ENCODE measurements at regions not wholly inside any gene's neighbourhood (a gene's known extent, or its start where the extent isn't known, plus 50 kb on each side); places are given as distances from the start of the nearest gene placed in this dataset.

DNA sequence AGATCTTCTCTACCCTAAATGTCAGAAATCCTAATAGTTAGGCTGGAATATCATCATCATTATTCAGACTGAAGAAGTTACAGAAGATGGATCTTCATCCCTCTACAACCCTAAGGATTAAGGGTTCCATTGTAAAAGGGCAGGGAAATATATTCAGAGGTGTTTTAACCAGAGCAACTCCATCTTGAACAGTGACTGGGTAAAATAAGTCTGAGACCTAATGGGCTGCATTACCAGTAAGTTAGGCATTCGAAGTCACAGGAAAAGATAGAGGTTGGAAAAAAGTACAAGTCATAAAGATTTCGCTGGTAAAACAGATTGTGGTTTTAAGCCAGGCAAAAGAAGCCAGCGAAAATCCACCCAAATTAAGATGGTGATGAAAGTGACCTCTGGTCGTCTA lies 968.7 kb downstream of the CNTNAP5 start:
- Mint-ChIP-seq H3K9me3 (no peaks in the 10 kb centered on the region), H3K36me3 (ENCODE audit: low read depth) (no peaks in the 10 kb centered on the region), H3K4me1 (no peaks in the 10 kb centered on the region), H3K27ac (no peak overlapping the region), H3K27me3 (ENCODE audit: low read depth) (no peaks in the 10 kb centered on the region), H3K4me3 (no peak overlapping the region)
- TF ChIP-seq, protein P1, sequence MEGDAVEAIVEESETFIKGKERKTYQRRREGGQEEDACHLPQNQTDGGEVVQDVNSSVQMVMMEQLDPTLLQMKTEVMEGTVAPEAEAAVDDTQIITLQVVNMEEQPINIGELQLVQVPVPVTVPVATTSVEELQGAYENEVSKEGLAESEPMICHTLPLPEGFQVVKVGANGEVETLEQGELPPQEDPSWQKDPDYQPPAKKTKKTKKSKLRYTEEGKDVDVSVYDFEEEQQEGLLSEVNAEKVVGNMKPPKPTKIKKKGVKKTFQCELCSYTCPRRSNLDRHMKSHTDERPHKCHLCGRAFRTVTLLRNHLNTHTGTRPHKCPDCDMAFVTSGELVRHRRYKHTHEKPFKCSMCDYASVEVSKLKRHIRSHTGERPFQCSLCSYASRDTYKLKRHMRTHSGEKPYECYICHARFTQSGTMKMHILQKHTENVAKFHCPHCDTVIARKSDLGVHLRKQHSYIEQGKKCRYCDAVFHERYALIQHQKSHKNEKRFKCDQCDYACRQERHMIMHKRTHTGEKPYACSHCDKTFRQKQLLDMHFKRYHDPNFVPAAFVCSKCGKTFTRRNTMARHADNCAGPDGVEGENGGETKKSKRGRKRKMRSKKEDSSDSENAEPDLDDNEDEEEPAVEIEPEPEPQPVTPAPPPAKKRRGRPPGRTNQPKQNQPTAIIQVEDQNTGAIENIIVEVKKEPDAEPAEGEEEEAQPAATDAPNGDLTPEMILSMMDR (IDR thresholded peaks at IDR 0.05; ENCODE audit: unreplicated experiment in 3 of 3) = no peak

GRCh38 chr2:124995185-124995912 lies 970.3 kb downstream of the CNTNAP5 start:
- H3K27me3 Mint-ChIP-seq (ENCODE audit: low read depth) = no peaks in the 10 kb centered on the region
- no peaks in the 10 kb centered on the region for H3K36me3 Mint-ChIP-seq (ENCODE audit: low read depth)
- TF ChIP-seq, protein P1 (IDR thresholded peaks at IDR 0.05; ENCODE audit: unreplicated experiment in 3 of 3) = no peak

DNA sequence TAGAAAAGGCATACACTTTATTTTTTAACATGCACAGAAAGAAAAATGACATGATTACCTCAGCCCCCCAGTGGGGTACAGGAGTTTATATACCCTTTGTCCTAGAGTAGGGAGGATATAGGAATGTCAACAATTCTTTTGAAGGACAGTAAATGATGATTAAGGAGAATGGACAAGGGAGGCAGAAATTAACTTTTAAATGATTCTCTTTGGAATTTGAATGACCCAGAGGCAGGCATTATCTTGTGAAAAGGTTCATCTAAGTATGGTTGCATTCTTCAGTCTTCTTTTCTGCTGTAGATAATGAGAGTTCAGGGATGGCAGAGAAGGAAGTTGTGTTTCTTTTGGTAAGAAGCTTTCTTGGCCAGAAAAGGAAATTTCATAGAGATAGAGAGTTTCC lies 971.3 kb downstream of the CNTNAP5 start:
- Mint-ChIP-seq H3K27ac (peak overlapping the region in 1 of 3 experiments; percentile 21), H3K4me3 (no peak overlapping the region), H3K4me1 (no peaks in the 10 kb centered on the region), H3K27me3 (ENCODE audit: low read depth) (no peaks in the 10 kb centered on the region), H3K36me3 (ENCODE audit: low read depth) (no peaks in the 10 kb centered on the region), H3K9me3 (no peaks in the 10 kb centered on the region)
- TF ChIP-seq, protein P1 (IDR thresholded peaks at IDR 0.05; ENCODE audit: unreplicated experiment in 3 of 3) = no peak

More at GRCh38 chr2:124995185-124995912, 970.3 kb downstream of the CNTNAP5 start:
- Mint-ChIP-seq H3K9me3 (no peaks in the 10 kb centered on the region), H3K27ac (no peak overlapping the region), H3K4me1 (no peaks in the 10 kb centered on the region), H3K4me3 (no peak overlapping the region)

- TF ChIP-seq, protein P1 (IDR thresholded peaks at IDR 0.05; ENCODE audit: unreplicated experiment in 3 of 3) = no peak
- no peak overlapping the region for H3K4me3 Mint-ChIP-seq
- no peaks in the 10 kb centered on the region for H3K36me3 Mint-ChIP-seq (ENCODE audit: low read depth)
- H3K27me3 Mint-ChIP-seq (ENCODE audit: low read depth) = no peaks in the 10 kb centered on the region
- no peaks in the 10 kb centered on the region for H3K9me3 Mint-ChIP-seq
- no peak overlapping the region for H3K27ac Mint-ChIP-seq
- no peaks in the 10 kb centered on the region for H3K4me1 Mint-ChIP-seq
These were observed 974.8 kb downstream of the CNTNAP5 start for GRCh38 chr2:124999906-125000305.

DNA sequence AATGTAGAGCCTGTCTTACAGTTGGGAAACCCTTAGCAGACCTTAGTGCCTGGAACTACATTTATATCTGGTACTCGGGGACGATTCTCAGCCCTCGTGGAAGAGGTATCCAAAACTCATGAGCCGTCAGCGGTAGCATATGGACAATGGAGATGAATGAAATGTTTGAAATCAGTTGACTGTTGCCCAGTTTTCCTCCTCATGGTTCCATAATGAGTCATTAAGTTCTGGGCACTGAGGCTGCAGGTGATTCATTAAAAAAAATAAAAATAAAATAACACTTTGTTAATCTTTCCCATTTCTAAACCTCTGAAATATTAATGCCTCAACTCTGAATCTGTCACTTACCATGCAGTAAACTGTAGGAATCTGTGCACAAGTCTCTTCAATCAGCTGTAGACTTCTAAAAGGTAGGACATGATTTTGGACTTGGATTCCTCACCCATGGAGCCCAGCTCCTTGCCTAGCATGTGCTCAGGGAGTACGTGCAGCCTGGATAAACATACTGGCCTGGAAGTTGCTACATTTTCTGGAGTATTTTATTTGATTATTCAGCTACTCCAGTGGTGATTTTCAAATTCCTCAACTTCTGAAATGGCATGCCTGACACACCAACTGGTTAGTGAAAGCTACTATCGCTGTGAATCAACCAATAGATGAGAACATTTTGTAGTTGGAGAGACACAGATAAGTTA lies 979.2 kb downstream of the CNTNAP5 start:
- Mint-ChIP-seq H3K4me3 (no peak overlapping the region), H3K27ac (no peak overlapping the region), H3K9me3 (no peaks in the 10 kb centered on the region), H3K36me3 (ENCODE audit: low read depth) (no peaks in the 10 kb centered on the region), H3K4me1 (no peaks in the 10 kb centered on the region), H3K27me3 (ENCODE audit: low read depth) (no peaks in the 10 kb centered on the region)
- TF ChIP-seq, protein P1 (IDR thresholded peaks at IDR 0.05; ENCODE audit: unreplicated experiment in 3 of 3) = no peak
